Cerebellar cortex (tissue), 1 donor: ENCODE measurements at regions not wholly inside any gene's neighbourhood (a gene's known extent, or its start where the extent isn't known, plus 50 kb on each side); places are given as distances from the start of the nearest gene placed in this dataset.
"Not testable (repeated sequence)": the region's sequence is repeated elsewhere in the genome, so short reads cannot be mapped to it uniquely, and the experiment has no call there.

Experiments
- DNase-seq: peaks from one replicate; pipeline ENCODE4 v3.0.0-alpha.2; 2015; ENCODE audit warnings: low spot score

DNA sequence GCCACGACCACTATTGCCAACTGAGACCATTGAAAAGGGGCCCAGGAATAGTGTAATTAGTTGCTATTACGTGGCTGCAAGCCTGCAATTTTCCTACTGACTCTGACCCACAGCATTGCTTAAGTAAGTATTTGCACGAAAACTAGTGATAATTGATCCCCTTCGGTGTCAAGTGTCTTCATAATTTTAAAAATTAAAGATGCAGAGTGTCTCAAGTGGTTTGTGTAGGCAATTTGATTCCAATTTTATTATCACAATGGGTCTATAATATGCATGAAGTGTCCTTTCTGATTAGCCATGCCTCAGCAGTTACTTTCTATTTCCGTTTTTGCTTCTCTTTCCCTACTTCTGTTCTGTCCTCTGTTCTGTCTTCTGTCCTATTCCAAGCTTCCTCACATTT is 259.2 kb downstream of the C3orf38 start:
- no peak for DNase-seq

DNA sequence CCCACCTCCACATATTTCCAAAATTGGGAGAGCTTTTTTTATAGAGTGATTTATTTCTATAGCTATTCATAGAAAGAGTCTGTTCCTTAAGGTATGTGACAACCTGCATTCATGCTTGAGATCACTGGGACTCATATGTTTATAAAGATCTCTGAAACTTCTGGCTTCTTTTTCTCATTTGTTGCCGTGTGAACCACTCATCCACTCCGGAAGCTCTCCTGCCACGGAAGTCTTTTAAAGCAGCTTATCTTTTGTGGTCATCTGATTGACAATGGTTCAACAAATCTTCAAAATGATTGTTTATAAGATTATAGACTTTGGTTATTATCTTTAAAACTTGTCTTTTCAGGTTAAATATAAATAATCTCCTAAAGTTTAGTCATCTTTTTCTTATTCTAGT is 260.5 kb downstream of the C3orf38 start:
- DNase-seq = no peak

DNA sequence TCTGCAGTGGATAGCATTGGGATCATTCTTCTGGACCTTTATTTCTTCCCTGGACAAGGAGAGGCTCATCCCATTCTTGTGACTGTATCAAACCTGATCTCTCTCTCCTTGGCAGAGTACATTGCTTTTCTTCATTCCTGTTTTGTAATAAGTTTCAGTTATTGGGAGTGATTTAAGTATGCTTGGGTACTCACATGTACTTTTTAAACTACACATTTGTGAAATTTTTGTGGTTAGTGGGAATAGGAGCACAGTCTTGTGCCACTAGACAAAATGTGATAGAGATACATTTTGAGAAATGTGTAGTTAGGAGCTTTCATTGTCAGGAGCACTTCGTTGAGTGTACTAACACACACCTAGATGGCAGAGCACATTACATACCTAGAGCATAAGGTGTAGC is 262.6 kb downstream of the C3orf38 start:
- DNase-seq = no peak

DNA sequence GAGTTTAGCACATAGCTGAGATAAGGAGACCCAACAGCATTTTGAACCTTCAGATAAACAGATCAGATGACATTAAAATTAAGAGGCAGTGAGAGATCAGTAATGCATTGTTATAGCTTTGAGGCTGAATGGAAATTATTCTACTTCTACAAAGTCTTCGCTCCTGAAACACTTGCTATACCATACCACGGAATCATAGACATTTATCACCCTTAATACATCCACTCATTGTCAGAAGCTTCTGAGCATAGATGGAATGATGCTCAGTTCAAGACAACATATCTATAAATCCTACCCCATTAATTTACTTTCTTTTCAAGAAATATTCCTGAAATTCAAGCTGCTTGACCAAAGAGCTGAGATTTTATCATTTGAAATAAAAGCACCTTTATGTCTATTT is 266.7 kb downstream of the C3orf38 start:
- no peak for DNase-seq

DNA sequence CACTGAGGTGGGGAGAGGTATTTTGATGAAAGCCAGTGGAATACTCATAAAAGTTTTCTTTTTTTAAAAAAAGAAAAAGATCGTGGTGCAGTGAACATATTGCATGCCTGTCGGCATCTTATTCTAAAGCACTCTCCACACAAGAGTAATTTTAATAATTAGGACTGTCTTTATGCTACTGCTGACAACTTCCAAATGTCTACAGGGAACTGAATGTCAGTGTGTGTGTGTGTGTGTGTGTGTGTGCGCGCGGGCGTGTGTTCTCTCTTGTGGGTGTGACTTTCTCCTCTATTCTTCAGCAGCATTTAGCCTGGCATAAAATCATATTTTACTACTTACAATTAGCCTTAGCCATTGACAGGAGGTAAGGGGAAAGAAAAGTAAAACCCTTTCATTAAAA is 268.5 kb downstream of the C3orf38 start:
- DNase-seq = no peak

DNA sequence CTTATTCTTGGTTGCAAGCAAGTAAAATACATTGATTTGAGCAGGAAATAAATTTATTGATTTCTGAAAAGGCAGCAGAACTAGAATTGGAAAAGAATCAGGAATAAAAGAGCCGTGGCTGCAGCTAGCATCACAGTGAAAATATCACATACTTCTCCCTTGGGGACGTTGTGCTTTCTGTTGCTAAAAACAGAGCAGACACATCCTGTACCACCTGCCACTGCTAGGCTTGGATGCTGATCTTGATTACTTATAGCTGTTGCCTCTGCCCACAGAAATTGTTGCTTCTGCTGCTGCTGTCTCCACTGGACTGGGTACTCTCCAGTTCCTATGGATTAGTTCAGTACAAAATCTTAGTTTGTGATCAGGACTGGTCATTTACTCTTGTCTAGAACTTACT is 283.8 kb downstream of the C3orf38 start:
- DNase-seq = no peak

DNA sequence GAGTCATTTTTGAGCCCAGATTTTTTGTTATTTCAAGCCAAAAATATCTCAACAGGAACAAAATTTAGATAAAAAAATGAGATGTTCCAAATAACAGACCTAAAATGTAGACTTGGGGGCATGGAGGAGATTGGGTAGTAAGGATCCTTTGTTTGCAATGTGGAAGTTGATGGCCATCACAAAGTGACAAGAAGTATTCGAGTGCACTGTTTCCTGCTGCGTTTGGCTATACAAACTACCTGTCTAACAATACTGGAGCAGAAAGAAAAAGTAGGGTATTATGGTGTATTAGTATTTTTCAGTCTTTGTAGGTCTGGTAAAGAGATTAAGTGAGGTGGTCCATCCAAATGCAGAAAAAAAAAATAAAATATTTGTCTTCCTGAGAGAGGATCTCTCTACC is 284.2 kb downstream of the C3orf38 start:
- DNase-seq = no peak

DNA sequence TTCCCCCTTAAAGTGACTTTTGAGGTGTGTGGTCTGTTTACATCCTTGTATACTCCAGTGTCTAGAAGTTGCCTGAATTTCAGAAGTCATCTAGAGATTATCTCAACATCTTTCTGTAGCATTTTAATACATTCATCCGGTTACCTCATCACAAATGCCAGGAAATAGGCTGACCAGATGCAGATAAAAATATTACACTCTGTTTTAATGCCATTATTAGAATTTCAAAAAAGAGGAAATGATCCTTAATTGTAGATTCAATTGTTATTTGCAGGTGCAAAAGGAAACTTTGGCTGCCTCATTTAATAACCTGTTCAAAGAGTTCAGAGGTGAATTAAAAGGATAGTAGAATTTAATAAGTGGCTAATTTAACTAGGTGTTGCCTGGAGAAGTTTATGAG is 290.9 kb downstream of the C3orf38 start:
- no peak for DNase-seq

DNA sequence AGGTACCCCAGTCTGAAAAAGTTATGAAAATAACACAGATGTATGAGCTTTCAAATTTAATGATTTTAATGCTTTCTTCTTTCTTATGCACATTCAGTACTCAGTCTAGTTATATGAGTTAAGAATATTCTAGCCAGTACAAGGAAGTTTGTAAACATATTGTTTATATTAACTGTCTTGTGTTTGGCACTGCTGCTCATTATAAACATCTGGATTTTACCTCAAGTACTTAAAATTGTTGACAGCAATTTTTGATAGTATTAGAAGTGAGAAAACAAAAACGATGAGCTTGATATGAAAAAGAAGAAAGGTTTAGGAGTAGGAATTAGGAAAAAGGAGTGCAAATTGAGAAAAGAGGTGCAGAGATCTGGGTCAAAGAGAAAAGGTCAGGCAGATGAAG is 293.3 kb downstream of the C3orf38 start:
- DNase-seq = no peak

DNA sequence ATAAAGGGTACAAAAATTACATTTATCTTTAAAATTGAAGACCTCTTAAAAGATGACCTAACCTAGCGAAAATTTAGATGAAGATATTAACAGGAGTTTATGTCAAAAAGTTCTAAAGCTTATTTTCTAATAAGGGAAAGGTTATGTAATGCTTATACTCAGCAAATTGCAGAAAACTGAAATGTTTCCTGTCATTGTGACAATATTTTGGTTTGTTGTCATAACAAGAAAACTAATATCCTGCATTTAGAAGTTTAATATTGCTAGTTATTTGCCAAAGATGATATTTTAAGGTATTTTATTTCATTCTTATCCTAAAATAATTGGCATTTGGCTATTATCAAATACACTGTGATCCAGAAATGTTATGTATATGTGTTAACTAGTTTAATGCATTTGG is 294.5 kb downstream of the C3orf38 start:
- DNase-seq = no peak

DNA sequence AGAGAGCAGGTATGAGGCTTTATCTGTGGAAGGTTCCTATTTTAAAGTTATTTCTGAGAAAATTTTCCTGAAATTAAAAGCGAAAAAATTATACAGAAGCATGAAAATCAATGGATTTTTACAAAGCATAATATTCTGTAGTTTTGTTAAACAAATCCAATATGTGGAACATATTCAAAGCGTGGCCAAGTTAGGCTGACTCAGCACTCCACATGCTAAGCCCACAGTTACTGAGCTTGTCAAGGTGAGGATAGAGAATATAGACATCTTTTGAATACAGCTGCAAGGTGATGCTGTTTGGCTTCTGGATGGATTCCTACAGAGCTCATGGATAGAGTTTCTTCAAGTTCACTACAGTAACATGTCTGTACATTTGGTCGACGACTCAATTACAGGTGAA is 302.5 kb downstream of the C3orf38 start:
- DNase-seq = no peak

DNA sequence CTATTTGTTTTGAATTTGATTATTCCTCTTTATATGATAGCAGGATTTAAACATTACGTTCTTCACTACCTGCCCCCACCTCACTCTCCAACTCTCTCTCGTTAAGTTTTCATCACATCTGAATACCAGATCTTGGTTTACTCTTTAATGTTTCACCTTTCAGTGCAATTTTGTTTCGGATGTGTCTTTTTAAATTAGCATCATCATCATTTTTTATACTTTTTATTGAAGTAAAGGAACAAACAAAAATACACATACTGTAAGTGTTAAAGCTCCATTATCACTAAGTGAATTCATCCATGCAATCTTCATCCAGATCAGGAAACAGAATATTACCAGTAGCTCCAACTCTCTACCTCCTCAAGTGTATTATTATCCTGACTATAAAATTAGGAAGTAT is 310.6 kb downstream of the C3orf38 start:
- no peak for DNase-seq

DNA sequence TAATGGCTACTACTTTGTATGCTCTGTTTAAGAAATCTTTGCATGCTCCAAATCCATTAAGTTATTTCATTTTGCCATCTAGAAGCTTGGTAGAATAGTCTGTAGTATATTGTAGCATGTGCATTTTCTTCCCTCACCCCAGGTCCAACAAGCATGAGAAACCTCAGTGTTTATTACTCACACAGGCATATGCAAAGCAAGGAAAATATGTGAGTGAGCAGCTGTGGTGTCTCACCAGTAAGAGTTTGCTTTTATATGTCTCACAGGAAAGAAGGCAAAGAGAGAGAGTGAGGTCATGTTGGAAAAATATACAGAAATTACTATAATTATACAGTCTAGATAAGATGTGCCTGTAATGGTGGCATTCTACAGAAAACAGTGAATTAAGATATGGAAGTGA is 312.5 kb downstream of the C3orf38 start:
- DNase-seq = no peak

DNA sequence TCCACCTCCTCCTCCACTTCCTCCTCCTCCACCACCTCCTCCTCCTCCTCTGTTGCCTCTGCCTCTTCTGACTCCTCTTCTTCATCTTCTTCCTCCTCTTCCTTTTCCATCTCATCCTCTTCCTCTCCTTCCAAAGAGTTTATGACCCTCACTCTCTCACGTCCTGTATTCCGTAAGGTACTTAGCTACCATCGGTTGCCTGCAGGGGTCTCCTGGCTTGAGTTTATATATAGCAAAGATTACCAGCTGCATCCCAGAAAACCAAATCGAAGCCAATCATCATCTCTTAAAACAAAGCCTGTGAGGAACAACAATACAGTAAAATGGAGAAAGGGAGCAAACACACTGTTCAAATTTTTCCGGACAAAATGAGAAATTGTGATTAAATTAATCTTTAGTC is 317.4 kb downstream of the C3orf38 start:
- no peak for DNase-seq

DNA sequence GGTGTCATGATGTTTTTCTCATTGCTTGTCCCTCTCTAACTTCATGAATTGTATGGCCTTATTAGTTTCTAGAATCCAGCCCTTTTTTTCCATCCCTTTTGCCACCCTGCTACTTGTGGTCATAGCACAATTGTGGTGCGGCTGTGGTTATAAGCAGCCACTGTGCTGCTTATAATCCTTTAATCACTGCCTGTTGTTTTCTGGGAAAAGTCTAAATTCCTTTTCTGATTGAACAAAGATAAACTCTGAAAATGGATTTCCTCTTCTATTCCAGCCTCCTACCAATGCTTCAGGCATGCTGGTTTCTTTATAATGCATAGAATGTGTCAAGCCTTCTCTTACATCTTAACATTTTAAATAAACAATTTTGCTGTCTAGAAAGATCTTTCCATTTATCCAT is 319.5 kb downstream of the C3orf38 start:
- no peak for DNase-seq

DNA sequence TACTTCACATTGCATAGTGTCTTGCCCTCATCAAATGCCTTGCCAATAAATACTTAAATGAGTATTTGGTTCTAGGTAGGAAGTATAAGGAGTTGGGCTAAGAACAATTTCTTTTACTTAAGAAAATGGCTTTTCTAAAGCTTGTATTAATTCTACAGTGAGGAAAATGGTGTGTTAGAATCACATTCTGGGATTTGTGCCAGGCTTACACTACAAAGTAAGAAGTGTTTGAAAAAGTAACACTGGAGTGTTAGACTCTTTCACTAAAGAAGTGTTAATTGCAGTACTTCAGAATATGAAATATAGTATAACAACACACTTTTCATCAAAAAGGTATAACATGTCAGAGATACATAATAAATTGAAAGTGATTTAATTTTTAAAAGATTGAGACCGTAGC is 328.7 kb downstream of the C3orf38 start:
- DNase-seq = no peak

DNA sequence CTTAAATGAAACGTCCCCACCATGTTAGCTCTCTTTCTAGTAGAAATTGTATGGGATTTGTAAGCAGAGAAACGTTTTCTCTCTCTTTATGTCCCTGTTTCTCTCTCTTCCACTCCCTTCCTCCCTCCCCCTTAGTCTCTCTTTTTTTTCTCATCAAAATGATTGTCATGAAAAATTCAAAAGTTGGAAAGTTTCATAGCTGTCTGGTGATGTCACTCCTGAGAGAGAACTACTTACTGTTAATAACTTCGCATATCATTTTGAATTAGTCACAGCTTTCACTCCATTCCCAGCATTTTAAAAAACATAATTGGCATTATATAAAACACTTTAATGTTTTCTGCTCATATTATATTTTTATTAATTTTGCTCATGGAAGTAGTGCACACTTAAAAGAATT is 331.1 kb downstream of the C3orf38 start:
- no peak for DNase-seq

DNA sequence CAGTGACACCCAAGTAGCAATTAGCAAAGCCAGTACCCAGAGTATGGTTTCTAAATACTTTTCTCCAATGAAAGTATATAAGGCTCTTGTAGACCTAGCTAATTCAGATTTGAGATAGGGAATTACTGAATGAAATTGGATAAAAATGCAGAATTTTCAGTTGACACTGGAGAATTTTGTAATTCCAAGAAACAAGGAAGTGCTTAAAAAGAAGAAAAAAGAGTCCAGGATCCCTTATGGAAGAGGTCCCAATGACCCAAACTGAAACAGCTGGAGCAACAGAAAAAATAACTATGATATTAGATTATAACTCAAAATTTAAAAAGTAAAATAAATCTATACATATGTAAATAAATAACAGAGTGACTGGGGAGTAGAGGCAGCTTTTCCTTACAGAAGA is 335.2 kb downstream of the C3orf38 start:
- DNase-seq = no peak

DNA sequence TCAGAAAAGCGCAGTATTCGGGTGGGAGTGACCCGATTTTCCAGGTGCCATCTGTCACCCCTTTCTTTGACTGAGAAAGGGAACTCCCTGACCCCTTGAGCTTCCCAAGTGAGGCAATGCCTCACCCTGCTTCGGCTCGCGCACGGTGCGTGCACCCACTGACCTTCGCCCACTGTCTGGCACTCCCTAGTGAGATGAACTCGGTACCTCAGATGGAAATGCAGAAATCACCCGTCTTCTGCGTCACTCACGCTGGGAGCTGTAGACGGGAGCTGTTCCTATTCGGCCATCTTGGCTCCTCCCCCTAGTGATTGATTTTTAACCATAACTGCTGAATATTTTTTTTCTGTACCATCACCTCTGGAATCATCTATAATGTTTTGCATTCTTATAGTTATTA is 359.1 kb downstream of the C3orf38 start:
- not testable (repeated sequence) for DNase-seq

DNA sequence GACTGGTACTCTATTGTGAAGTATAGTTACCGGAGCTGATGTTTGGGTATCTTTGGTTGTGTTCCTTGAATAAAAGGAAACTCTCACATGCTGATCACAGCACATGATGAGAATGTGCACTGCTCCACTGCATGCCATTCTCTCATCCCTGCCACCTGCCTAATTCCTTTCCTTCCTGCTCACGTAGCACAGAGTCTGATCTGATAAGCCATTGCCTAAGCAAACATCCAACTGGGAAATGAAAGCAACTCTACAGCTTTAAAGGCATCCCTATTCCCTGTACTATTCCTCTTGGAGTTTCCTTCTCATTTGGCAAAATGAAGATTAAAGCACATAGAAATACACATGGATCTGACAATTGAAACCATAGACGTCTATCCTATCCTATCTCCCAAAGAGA is 359.8 kb downstream of the C3orf38 start:
- no peak for DNase-seq

DNA sequence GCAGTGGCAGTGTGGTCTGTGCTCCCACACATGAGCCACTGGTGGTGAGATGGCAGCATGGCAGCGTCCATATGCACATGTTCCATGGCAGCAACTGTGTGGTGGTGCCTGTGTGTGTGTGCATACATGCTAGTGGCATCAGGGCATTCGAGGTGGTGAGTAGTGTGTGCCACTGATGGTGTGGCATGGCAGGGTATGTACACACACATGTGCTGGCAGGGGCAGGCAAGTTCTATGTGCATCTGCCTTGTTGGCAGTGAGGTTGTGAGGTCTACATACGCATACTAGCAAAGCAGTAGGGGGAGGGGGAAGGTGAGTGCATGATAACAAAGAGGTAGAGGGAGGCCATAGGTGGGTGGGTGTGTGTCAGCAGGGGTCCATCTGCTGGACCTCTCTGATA is 378.7 kb downstream of the C3orf38 start:
- DNase-seq = no peak

DNA sequence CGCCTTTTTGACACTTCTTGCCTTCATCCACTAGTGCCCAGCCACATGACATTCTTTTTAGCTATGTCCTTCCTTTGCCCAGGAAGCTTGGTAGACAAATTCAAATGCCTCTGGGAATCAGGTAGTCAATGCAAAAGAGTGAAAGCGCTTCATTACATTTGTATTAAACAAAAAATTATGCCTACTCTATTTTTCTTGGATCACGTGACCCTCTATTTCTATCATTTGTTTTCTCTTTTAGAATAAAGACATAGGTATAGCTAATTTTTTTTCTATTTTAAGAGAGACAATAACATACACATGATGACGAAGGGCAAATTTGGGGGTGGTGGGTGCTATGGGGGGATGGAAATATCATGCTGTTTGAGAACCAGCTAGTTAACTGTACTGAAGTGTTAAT is 384.8 kb downstream of the C3orf38 start:
- DNase-seq = no peak

DNA sequence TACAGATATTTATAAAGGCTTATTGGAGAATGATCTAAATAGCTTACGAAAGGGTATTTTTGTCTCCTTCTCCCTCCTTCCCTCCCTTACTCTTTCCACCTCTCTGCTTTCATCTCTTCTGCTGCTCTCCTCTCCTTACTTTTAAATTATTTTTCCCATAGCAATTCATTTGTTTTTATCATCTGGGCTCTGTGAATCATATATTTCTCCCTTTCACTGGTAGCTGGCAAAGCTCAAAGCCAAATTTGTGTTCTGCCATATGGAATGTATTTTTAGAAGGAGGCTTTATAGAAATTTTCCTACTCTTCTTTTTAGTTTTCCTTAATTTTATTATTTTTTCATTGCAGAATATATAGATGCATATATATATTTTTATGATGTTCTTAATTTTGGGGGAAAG is 385.8 kb downstream of the C3orf38 start:
- DNase-seq = no peak

DNA sequence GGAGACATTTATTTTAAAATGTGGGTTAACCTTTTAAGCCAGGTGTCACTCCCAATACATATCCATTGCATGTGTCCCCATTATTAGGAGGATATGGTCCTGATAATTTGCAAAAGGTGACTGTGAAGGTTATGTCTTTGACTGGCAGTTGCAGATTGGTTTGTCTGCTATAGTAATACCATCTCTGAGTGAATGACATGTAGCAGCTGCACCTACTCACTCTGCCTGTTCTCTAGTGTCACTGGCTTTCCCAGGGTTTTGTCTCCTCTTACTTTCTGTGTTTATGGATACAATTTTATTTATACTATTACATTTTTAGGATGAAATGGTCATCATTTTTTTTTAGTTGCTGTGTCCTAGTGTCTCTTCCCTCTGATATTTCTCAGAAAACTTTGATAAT is 393.2 kb downstream of the C3orf38 start:
- no peak for DNase-seq

DNA sequence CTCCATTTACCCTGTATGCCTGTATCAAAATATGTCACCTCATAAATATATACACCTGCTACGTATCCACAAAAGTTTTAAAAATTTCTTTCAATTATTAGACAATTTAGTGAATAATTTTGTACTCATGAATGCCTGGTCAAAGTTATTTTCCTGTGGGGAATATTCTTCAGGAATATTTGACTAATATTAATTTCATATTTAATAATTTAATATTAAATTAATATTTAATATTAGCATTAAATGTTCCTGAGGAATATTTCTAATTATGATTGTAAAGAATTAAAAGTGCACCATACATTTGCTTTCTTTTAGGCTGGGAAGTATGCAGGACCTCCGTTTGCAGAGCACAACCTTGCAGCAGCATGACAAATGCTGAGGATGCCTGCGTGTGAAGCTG is 422.7 kb downstream of the C3orf38 start:
- no peak for DNase-seq
